Colon (tissue), 2 donors: ENCODE measurements at regions not wholly inside any gene's neighbourhood (a gene's known extent, or its start where the extent isn't known, plus 50 kb on each side); places are given as distances from the start of the nearest gene placed in this dataset.
A peak's percentile ranks its signal among the peaks of the same experiment; 100 is the strongest.

Source experiments
- FAIRE-seq: peaks from 2 replicates; lab custom pipeline; 2012; peaks lifted over from hg19 to GRCh38; lab: Jason Lieb, UNC
- donor health status: control.
- donor health status: control.

GRCh38 chr15:95503640-95504225 is 826.8 kb upstream of the NR2F2 start:
- no peak for FAIRE-seq

- no peak for FAIRE-seq
These were observed 818.8 kb upstream of the NR2F2 start for GRCh38 chr15:95511671-95512070.

- FAIRE-seq = peak; percentile 53
These were observed 817.6 kb upstream of the NR2F2 start for GRCh38 chr15:95512906-95513305.

- FAIRE-seq = no peak
These were observed 810.6 kb upstream of the NR2F2 start for GRCh38 chr15:95519887-95520286.

GRCh38 chr15:95520511-95520910 is 810.0 kb upstream of the NR2F2 start:
- FAIRE-seq = no peak

GRCh38 chr15:95520922-95521321 is 809.6 kb upstream of the NR2F2 start:
- FAIRE-seq = no peak

- no peak for FAIRE-seq
These were observed 808.0 kb upstream of the NR2F2 start for GRCh38 chr15:95522533-95522932.

- no peak for FAIRE-seq
These were observed 801.6 kb upstream of the NR2F2 start for GRCh38 chr15:95528920-95529319.

- no peak for FAIRE-seq
These were observed 793.9 kb upstream of the NR2F2 start for GRCh38 chr15:95536638-95537037.

GRCh38 chr15:95538693-95539092 is 791.8 kb upstream of the NR2F2 start:
- no peak for FAIRE-seq

GRCh38 chr15:95541301-95541700 is 789.2 kb upstream of the NR2F2 start:
- FAIRE-seq = no peak

GRCh38 chr15:95549168-95549738 is 781.2 kb upstream of the NR2F2 start:
- no peak for FAIRE-seq

- FAIRE-seq = no peak
These were observed 779.8 kb upstream of the NR2F2 start for GRCh38 chr15:95550702-95551101.

- FAIRE-seq = no peak
These were observed 774.3 kb upstream of the NR2F2 start for GRCh38 chr15:95556225-95556624.

GRCh38 chr15:95556866-95557225 is 773.7 kb upstream of the NR2F2 start:
- FAIRE-seq = no peak

- FAIRE-seq = no peak
These were observed 773.1 kb upstream of the NR2F2 start for GRCh38 chr15:95557226-95558046.

GRCh38 chr15:95558131-95558530 is 772.4 kb upstream of the NR2F2 start:
- FAIRE-seq = no peak

GRCh38 chr15:95558916-95559315 is 771.6 kb upstream of the NR2F2 start:
- no peak for FAIRE-seq

- no peak for FAIRE-seq
These were observed 770.6 kb upstream of the NR2F2 start for GRCh38 chr15:95559875-95560394.

GRCh38 chr15:95561463-95561862 is 769.0 kb upstream of the NR2F2 start:
- no peak for FAIRE-seq

GRCh38 chr15:95563634-95564033 is 766.9 kb upstream of the NR2F2 start:
- no peak for FAIRE-seq

- no peak for FAIRE-seq
These were observed 765.4 kb upstream of the NR2F2 start for GRCh38 chr15:95565016-95565600.

- FAIRE-seq = no peak
These were observed 764.8 kb upstream of the NR2F2 start for GRCh38 chr15:95565690-95566089.
